SK-N-SH (cell line): ENCODE measurements at regions not wholly inside any gene's neighbourhood (a gene's known extent, or its start where the extent isn't known, plus 50 kb on each side); places are given as distances from the start of the nearest gene placed in this dataset.

Experiments used
- CTCF ChIA-PET: fragments of 300-600, 350-600 bp; formaldehyde crosslinking; extraction: SDS; loops from one replicate; lab custom pipeline; 2021; lab: Yijun Ruan, JAX
- POLR2A ChIA-PET: fragments of 350-600 bp; sonication (Branson Sonifier 250); formaldehyde crosslinking; extraction: SDS; loops from one replicate; lab custom pipeline; 2020; ENCODE audit warnings: antibody characterized with exemption, inconsistent platforms; lab: Yijun Ruan, JAX
- DNase-seq: peaks from one replicate; pipeline ENCODE4 v3.0.0; 2012
- H2AFZ ChIP-seq: fragments of 200-600 bp; sonication (generic); 2 replicates; pipeline ENCODE4 v1.8.1; 2016; ENCODE audit warnings: antibody characterized with exemption, mild to moderate bottlenecking, low read depth
- H3F3A ChIP-seq: fragments of 200-600 bp; sonication (generic); replicated peaks from 2 replicates; pipeline ENCODE3; 2016; ENCODE audit warnings: antibody characterized with exemption, mild to moderate bottlenecking; ENCODE audit not compliant: insufficient read depth
- H3K27ac ChIP-seq, 2 experiments: fragments of 200-500 bp in 1 of 2; fragments of 200-600 bp in 1 of 2; sonication (Bioruptor generic) in 1 of 2; sonication (generic), shearing (Covaris generic) in 1 of 2; 2 replicates each; pipeline versions ENCODE4 v1.5.1 to v1.6.1; 2014 to 2016; ENCODE audit warnings: low read depth in 2 of 2, inconsistent platforms in 1 of 2, low read length in 1 of 2, mild to moderate bottlenecking in 1 of 2, mixed read lengths in 1 of 2
- H3K27me3 ChIP-seq: fragments of 200-600 bp; sonication (generic), shearing (Covaris generic); 2 replicates; pipeline ENCODE4 v1.6.1; 2016; ENCODE audit warnings: mixed run types; ENCODE audit not compliant: insufficient read depth
- H3K36me3 ChIP-seq, 2 experiments: fragments of 200-500 bp in 1 of 2; fragments of 200-600 bp in 1 of 2; sonication (Bioruptor generic) in 1 of 2; sonication (generic) in 1 of 2; replicated peaks in 1 of 2; 2 replicates each; pipeline versions ENCODE3 to v1.5.1; 2014 to 2016; ENCODE audit warnings: low read length in 1 of 2, mild to moderate bottlenecking in 1 of 2; ENCODE audit not compliant: insufficient read depth in 2 of 2, control insufficient read depth in 1 of 2
- H3K4me1 ChIP-seq, 2 experiments: fragments of 200-500 bp in 1 of 2; fragments of 200-600 bp in 1 of 2; sonication (Bioruptor generic) in 1 of 2; sonication (generic), shearing (Covaris generic) in 1 of 2; 2 replicates each; pipeline versions ENCODE4 v1.5.1 to v1.6.1; 2014 to 2016; ENCODE audit warnings: low read depth in 1 of 2, low read length in 1 of 2, mixed run types in 1 of 2; ENCODE audit not compliant: insufficient read depth in 2 of 2, control insufficient read depth in 1 of 2
- H3K4me2 ChIP-seq: fragments of 200-600 bp; sonication (generic), shearing (Covaris generic); 2 replicates; pipeline ENCODE4 v1.6.1; 2017; ENCODE audit warnings: mixed run types
- H3K4me3 ChIP-seq, 2 experiments: fragments of 200-500 bp in 1 of 2; fragments of 200-600 bp in 1 of 2; sonication (Bioruptor generic) in 1 of 2; sonication (generic), shearing (Covaris generic) in 1 of 2; 2 replicates each; pipeline versions ENCODE4 v1.5.1 to v1.8.1; 2014 to 2016; ENCODE audit warnings: low read depth in 2 of 2, inconsistent platforms in 1 of 2, low read length in 1 of 2, mild to moderate bottlenecking in 1 of 2, mixed read lengths in 1 of 2, moderate library complexity in 1 of 2
- H3K79me2 ChIP-seq: fragments of 200-600 bp; sonication (generic); 2 replicates; pipeline ENCODE4 v1.8.1; 2017; ENCODE audit warnings: mild to moderate bottlenecking; ENCODE audit not compliant: insufficient read depth
- H3K9ac ChIP-seq: fragments of 200-600 bp; sonication (generic); 2 replicates; pipeline ENCODE4 v1.6.1; 2017; ENCODE audit warnings: mixed run types
- H3K9me2 ChIP-seq: fragments of 200-600 bp; sonication (generic); 2 replicates; pipeline ENCODE4 v1.6.1; 2017; ENCODE audit warnings: mixed run types
- H3K9me3 ChIP-seq: fragments of 200-600 bp; sonication (generic); 2 replicates; pipeline ENCODE4 v1.6.1; 2017; ENCODE audit warnings: mixed run types, mild to moderate bottlenecking, moderate library complexity
- H4K20me1 ChIP-seq: fragments of 200-600 bp; sonication (generic); 2 replicates; pipeline ENCODE4 v1.6.1; 2017; ENCODE audit warnings: mild to moderate bottlenecking, mixed run types; ENCODE audit not compliant: insufficient read depth
- CHD2 ChIP-seq: fragments of 150-350 bp; IDR thresholded peaks from 2 replicates; pipeline ENCODE4 v1.6.1; 2018; ENCODE audit warnings: low read length; ENCODE audit not compliant: partially characterized antibody
- ELF1 ChIP-seq: IDR thresholded peaks from 2 replicates; pipeline ENCODE4 v1.4.0; 2012
- EP300 ChIP-seq, 2 experiments: IDR thresholded peaks; 2 replicates each; pipeline versions ENCODE4 v1.4.0 to v1.6.1; 2012; ENCODE audit warnings: borderline replicate concordance in 1 of 2, low read depth in 1 of 2, low read length in 1 of 2
- FOSL2 ChIP-seq: IDR thresholded peaks from 2 replicates; pipeline ENCODE4 v1.4.0; 2012; ENCODE audit warnings: low read depth, mild to moderate bottlenecking, moderate library complexity, borderline replicate concordance
- GATA2 ChIP-seq: sonication (generic); formaldehyde crosslinking; IDR thresholded peaks from 2 replicates; pipeline ENCODE4 v1.5.0; 2020; ENCODE audit warnings: mild to moderate bottlenecking, missing genetic modification reagents
- MXI1 ChIP-seq: IDR thresholded peaks from 2 replicates; pipeline ENCODE4 v1.6.1; 2012; ENCODE audit warnings: mild to moderate bottlenecking, low read depth, low read length, improper control_type of control experiment
- NRF1 ChIP-seq: IDR thresholded peaks from 2 replicates; pipeline ENCODE4 v1.6.1; 2012; ENCODE audit warnings: low read depth, mild to moderate bottlenecking, low read length
- PBX3 ChIP-seq: IDR thresholded peaks from 2 replicates; pipeline ENCODE4; 2012
- RFX5 ChIP-seq: IDR thresholded peaks from 2 replicates; pipeline ENCODE4 v1.6.1; 2012; ENCODE audit warnings: mild to moderate bottlenecking, improper control_type of control experiment, low read length
- RXRA ChIP-seq: IDR thresholded peaks from 2 replicates; pipeline ENCODE4 v1.4.0; 2012; ENCODE audit warnings: low read depth, mild to moderate bottlenecking, borderline replicate concordance
- SIN3A ChIP-seq: IDR thresholded peaks from 2 replicates; pipeline ENCODE4 v1.6.1; 2012; ENCODE audit warnings: low read depth, mild to moderate bottlenecking, low read length, moderate library complexity, borderline replicate concordance
- TAF1 ChIP-seq: IDR thresholded peaks from 2 replicates; pipeline ENCODE4 v1.6.1; 2012; ENCODE audit warnings: low read depth, mild to moderate bottlenecking, low read length, moderate library complexity, borderline replicate concordance
- TEAD4 ChIP-seq: IDR thresholded peaks from 2 replicates; pipeline ENCODE4 v1.4.0; 2012; ENCODE audit warnings: mild to moderate bottlenecking, borderline replicate concordance; ENCODE audit not compliant: insufficient read depth
- USF1 ChIP-seq: IDR thresholded peaks from 2 replicates; pipeline ENCODE4 v1.4.0; 2012; ENCODE audit warnings: low read depth, borderline replicate concordance
- WGBS: methylation state at CpG from one replicate; pipeline ENCODE4 v1.1.6; 2017; ENCODE audit warnings: low lambda C conversion rate; 5-methylcytosine and 5-hydroxymethylcytosine counted together
- TF ChIP-seq, protein P1 (sequence below): fragments of 150-350 bp; IDR thresholded peaks from 2 replicates; pipeline ENCODE4 v1.6.1; 2016; ENCODE audit warnings: mild to moderate bottlenecking, low read depth, low read length
- TF ChIP-seq, protein P2 (sequence below): IDR thresholded peaks from 2 replicates; pipeline ENCODE4 v1.4.0; 2012; ENCODE audit warnings: low read depth, borderline replicate concordance
- TF ChIP-seq, protein P3 (sequence below): fragments of 150-350 bp; IDR thresholded peaks from 2 replicates; pipeline ENCODE4 v1.6.1; 2017; ENCODE audit warnings: antibody characterized with exemption, low read length, low read depth, borderline replicate concordance
- TF ChIP-seq, protein P4 (sequence below): fragments of 200-600 bp; sonication (generic); IDR thresholded peaks from 2 replicates; pipeline ENCODE4 v1.6.1; 2017; ENCODE audit warnings: antibody characterized with exemption, mild to moderate bottlenecking, moderate library complexity

DNA sequence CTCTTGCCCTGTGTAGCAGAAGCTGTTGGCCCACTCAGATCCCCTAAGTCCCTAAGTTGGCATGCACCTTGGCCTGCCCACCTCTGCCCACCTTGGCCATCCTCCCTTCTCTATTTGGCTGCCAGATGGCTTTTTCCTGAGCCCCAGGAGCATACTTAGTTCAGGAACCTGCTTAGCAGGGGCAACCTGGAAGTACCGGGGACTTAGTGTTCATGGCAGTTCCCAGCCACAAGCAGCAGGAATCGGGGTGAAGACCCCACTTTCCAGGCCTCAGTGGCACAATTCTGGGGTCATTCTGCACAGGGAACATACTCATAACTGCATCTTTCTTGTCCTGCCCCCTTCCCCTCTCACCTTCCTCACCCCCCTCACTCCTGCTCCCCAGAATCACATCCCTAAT, 158.0 kb upstream of the PMEPA1 start:
- Histone ChIP-seq H3K9me2 (no peaks in the 10 kb centered on the region), H3F3A (no peaks in the 10 kb centered on the region)
- TF ChIP-seq TEAD4 = no peak
- TF ChIP-seq, all 33 proteins: peak for 0
- Histone ChIP-seq H3K9me3 (no peaks in the 10 kb centered on the region), H3K4me1 (peaks cover 0 to 3% of the 10 kb centered on the region in 2 experiments; a peak in 1 of 4 replicates), H3K27me3 (no peaks in the 10 kb centered on the region), H4K20me1 (no peaks in the 10 kb centered on the region), H3K9ac (no peak overlapping the region), H3K4me2 (no peak overlapping the region), H3K4me3 (no peak overlapping the region), H3K79me2 (no peaks in the 10 kb centered on the region), H3K36me3 (no peaks in the 10 kb centered on the region), H2AFZ (no peak overlapping the region), H3K27ac (no peak overlapping the region)
- POLR2A ChIA-PET = no interaction called here
- CTCF ChIA-PET = interaction anchor here (0.6 to 1.2 kb wide), 2 partner anchors 219 to 265 kb away, joined by 3 read pairs; no protein-coding TSS in a partner anchor
- DNase-seq = no peak
- no CpG with 5 or more reads among the region's 2 CpGs for WGBS

DNA sequence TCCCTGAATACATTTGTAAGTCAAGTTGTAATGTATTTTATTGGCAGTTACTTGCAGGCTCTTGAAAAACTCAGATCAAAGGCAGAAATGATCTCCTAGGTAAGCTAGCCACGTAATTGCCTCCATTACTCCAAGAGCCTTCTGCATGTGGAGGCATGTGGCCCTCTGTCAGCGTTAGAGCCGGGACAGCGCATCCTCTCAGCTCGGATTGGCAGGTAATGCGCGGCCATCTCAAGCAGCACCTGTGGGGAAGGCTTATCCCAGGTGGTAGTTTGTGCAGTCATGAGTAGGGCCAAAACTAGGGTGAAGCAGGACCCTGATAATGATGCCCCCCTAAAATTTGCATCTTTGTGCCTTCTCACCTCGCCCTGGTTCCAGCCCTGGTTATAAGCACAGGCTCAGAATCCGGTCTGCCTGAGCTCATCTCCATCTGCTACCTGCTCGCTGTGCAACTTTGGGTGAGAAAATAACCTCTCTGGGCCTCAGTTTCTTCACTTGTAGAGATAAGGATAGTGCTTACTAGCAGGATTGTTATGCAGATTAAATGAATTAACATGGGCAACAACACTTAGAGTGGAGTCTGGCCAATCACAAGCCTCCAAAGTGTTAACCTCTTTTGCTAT, 157.5 kb upstream of the PMEPA1 start:
- Histone ChIP-seq H3F3A (no peaks in the 10 kb centered on the region), H3K4me2 (no peak overlapping the region), H4K20me1 (no peaks in the 10 kb centered on the region), H3K4me1 (peaks cover 0 to 3% of the 10 kb centered on the region in 2 experiments; a peak in 1 of 4 replicates), H3K36me3 (no peaks in the 10 kb centered on the region), H3K9me2 (no peaks in the 10 kb centered on the region), H3K9ac (no peak overlapping the region), H2AFZ (no peak overlapping the region), H3K9me3 (no peaks in the 10 kb centered on the region), H3K27me3 (no peaks in the 10 kb centered on the region), H3K79me2 (no peaks in the 10 kb centered on the region), H3K27ac (no peak overlapping the region), H3K4me3 (no peak overlapping the region)
- ChIA-PET POLR2A (no interaction called here), CTCF (no interaction called here)
- DNase-seq = no peak
- 74% methylated on average over 9 of the region's 10 CpGs for WGBS
- TF ChIP-seq, protein P1, sequence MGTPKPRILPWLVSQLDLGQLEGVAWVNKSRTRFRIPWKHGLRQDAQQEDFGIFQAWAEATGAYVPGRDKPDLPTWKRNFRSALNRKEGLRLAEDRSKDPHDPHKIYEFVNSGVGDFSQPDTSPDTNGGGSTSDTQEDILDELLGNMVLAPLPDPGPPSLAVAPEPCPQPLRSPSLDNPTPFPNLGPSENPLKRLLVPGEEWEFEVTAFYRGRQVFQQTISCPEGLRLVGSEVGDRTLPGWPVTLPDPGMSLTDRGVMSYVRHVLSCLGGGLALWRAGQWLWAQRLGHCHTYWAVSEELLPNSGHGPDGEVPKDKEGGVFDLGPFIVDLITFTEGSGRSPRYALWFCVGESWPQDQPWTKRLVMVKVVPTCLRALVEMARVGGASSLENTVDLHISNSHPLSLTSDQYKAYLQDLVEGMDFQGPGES = no peak
- no peak for TF ChIP-seq CHD2
- no peak for TF ChIP-seq SIN3A
- no peak for TF ChIP-seq GATA2 (CRISPR knock-in tag)
- no peak for TF ChIP-seq ELF1
- TF ChIP-seq TEAD4 = no peak
- TF ChIP-seq, protein P2, sequence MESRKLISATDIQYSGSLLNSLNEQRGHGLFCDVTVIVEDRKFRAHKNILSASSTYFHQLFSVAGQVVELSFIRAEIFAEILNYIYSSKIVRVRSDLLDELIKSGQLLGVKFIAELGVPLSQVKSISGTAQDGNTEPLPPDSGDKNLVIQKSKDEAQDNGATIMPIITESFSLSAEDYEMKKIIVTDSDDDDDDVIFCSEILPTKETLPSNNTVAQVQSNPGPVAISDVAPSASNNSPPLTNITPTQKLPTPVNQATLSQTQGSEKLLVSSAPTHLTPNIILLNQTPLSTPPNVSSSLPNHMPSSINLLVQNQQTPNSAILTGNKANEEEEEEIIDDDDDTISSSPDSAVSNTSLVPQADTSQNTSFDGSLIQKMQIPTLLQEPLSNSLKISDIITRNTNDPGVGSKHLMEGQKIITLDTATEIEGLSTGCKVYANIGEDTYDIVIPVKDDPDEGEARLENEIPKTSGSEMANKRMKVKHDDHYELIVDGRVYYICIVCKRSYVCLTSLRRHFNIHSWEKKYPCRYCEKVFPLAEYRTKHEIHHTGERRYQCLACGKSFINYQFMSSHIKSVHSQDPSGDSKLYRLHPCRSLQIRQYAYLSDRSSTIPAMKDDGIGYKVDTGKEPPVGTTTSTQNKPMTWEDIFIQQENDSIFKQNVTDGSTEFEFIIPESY = no peak
- no peak for TF ChIP-seq MXI1
- no peak for TF ChIP-seq RXRA
- no peak for TF ChIP-seq PBX3
- TF ChIP-seq TAF1 = no peak
- no peak for TF ChIP-seq FOSL2
- TF ChIP-seq EP300 (IDR thresholded peaks at IDR 0.05; ENCODE audit: borderline replicate concordance in 1 of 2, low read depth in 1 of 2, low read length in 1 of 2) = no peak
- no peak for TF ChIP-seq RFX5
- TF ChIP-seq USF1 = no peak
- no peak for TF ChIP-seq NRF1
- TF ChIP-seq, protein P3, sequence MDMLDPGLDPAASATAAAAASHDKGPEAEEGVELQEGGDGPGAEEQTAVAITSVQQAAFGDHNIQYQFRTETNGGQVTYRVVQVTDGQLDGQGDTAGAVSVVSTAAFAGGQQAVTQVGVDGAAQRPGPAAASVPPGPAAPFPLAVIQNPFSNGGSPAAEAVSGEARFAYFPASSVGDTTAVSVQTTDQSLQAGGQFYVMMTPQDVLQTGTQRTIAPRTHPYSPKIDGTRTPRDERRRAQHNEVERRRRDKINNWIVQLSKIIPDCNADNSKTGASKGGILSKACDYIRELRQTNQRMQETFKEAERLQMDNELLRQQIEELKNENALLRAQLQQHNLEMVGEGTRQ = no peak
- TF ChIP-seq, protein P4, sequence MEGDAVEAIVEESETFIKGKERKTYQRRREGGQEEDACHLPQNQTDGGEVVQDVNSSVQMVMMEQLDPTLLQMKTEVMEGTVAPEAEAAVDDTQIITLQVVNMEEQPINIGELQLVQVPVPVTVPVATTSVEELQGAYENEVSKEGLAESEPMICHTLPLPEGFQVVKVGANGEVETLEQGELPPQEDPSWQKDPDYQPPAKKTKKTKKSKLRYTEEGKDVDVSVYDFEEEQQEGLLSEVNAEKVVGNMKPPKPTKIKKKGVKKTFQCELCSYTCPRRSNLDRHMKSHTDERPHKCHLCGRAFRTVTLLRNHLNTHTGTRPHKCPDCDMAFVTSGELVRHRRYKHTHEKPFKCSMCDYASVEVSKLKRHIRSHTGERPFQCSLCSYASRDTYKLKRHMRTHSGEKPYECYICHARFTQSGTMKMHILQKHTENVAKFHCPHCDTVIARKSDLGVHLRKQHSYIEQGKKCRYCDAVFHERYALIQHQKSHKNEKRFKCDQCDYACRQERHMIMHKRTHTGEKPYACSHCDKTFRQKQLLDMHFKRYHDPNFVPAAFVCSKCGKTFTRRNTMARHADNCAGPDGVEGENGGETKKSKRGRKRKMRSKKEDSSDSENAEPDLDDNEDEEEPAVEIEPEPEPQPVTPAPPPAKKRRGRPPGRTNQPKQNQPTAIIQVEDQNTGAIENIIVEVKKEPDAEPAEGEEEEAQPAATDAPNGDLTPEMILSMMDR = no peak
